ENCODE measurements at regions not wholly inside any gene's neighbourhood (a gene's known extent, or its start where the extent isn't known, plus 50 kb on each side); places are given as distances from the start of the nearest gene placed in this dataset.
"Not testable (repeated sequence)": the region's sequence is repeated elsewhere in the genome, so short reads cannot be mapped to it uniquely, and the experiment has no call there.

GRCh38 chr16:9658586-9658985 lies 523.6 kb downstream of the GRIN2A start:
- DNase-seq, result no peak

GRCh38 chr16:9660898-9661297 lies 521.3 kb downstream of the GRIN2A start:
- no peak for DNase-seq

- no peak for DNase-seq
These were observed 520.8 kb downstream of the GRIN2A start for GRCh38 chr16:9661336-9662017.

- DNase-seq, result no peak
These were observed 518.6 kb downstream of the GRIN2A start for GRCh38 chr16:9663588-9663987.

- DNase-seq, result no peak
These were observed 516.4 kb downstream of the GRIN2A start for GRCh38 chr16:9665851-9666271.

- no peak for DNase-seq
These were observed 515.3 kb downstream of the GRIN2A start for GRCh38 chr16:9666834-9667480.

GRCh38 chr16:9670033-9670432 lies 512.2 kb downstream of the GRIN2A start:
- DNase-seq, result no peak

GRCh38 chr16:9670616-9671015 lies 511.6 kb downstream of the GRIN2A start:
- not testable (repeated sequence) for DNase-seq

- not testable (repeated sequence) for DNase-seq
These were observed 505.5 kb downstream of the GRIN2A start for GRCh38 chr16:9676560-9677300.

GRCh38 chr16:9677301-9677653 lies 505.0 kb downstream of the GRIN2A start:
- no peak for DNase-seq

- no peak for DNase-seq
These were observed 502.9 kb downstream of the GRIN2A start for GRCh38 chr16:9679213-9679767.

- no peak for DNase-seq
These were observed 502.1 kb downstream of the GRIN2A start for GRCh38 chr16:9680019-9680655.

GRCh38 chr16:9680968-9681367 lies 501.3 kb downstream of the GRIN2A start:
- no peak for DNase-seq

- no peak for DNase-seq
These were observed 500.7 kb downstream of the GRIN2A start for GRCh38 chr16:9681508-9681907.

GRCh38 chr16:9682320-9682719 lies 499.9 kb downstream of the GRIN2A start:
- DNase-seq, result no peak

- DNase-seq, result no peak
These were observed 498.6 kb downstream of the GRIN2A start for GRCh38 chr16:9683677-9684076.

GRCh38 chr16:9687737-9688319 lies 494.4 kb downstream of the GRIN2A start:
- DNase-seq, result no peak

GRCh38 chr16:9689597-9689996 lies 492.6 kb downstream of the GRIN2A start:
- DNase-seq, result no peak

- DNase-seq, result no peak
These were observed 487.1 kb downstream of the GRIN2A start for GRCh38 chr16:9695152-9695551.
